HG02678 (cell line): ENCODE measurements at regions not wholly inside any gene's neighbourhood (a gene's known extent, or its start where the extent isn't known, plus 50 kb on each side); places are given as distances from the start of the nearest gene placed in this dataset.

Source experiments
- ATAC-seq: cut with Tn5 transposase; IDR thresholded peaks from one replicate; pipeline ENCODE4 v1.9.1; 2021; ENCODE audit warnings: mild to moderate bottlenecking, moderate library complexity; ENCODE audit not compliant: unreplicated experiment

- ATAC-seq, result no peak
Measured at GRCh38 chr7:46696741-46697140, 775.7 kb upstream of the IGFBP3 start.

- ATAC-seq, result no peak
Measured at GRCh38 chr7:46695051-46695708, 774.1 kb upstream of the IGFBP3 start.

- no peak for ATAC-seq
Measured at GRCh38 chr7:46694058-46694457, 773.0 kb upstream of the IGFBP3 start.

GRCh38 chr7:46687203-46687602 lies 766.1 kb upstream of the IGFBP3 start:
- no peak for ATAC-seq

- ATAC-seq, result no peak
Measured at GRCh38 chr7:46685051-46685450, 764.0 kb upstream of the IGFBP3 start.

- ATAC-seq, result no peak
Measured at GRCh38 chr7:46682836-46683624, 762.0 kb upstream of the IGFBP3 start.

- ATAC-seq, result no peak
Measured at GRCh38 chr7:46681865-46682503, 760.9 kb upstream of the IGFBP3 start.

GRCh38 chr7:46680147-46680546 lies 759.1 kb upstream of the IGFBP3 start:
- ATAC-seq, result no peak

- ATAC-seq, result no peak
Measured at GRCh38 chr7:46679671-46680070, 758.6 kb upstream of the IGFBP3 start.

GRCh38 chr7:46678421-46678820 lies 757.3 kb upstream of the IGFBP3 start:
- no peak for ATAC-seq

GRCh38 chr7:46675456-46675855 lies 754.4 kb upstream of the IGFBP3 start:
- ATAC-seq, result no peak

- ATAC-seq, result no peak
Measured at GRCh38 chr7:46672861-46673260, 751.8 kb upstream of the IGFBP3 start.

GRCh38 chr7:46671108-46671769 lies 750.2 kb upstream of the IGFBP3 start:
- ATAC-seq, result no peak

- ATAC-seq, result no peak
Measured at GRCh38 chr7:46669028-46669427, 748.0 kb upstream of the IGFBP3 start.

GRCh38 chr7:46664453-46664852 lies 743.4 kb upstream of the IGFBP3 start:
- ATAC-seq, result no peak

GRCh38 chr7:46663025-46663424 lies 742.0 kb upstream of the IGFBP3 start:
- ATAC-seq, result no peak

GRCh38 chr7:46661431-46661830 lies 740.4 kb upstream of the IGFBP3 start:
- ATAC-seq, result no peak

- no peak for ATAC-seq
Measured at GRCh38 chr7:46660402-46660980, 739.4 kb upstream of the IGFBP3 start.

GRCh38 chr7:46658281-46658680 lies 737.2 kb upstream of the IGFBP3 start:
- ATAC-seq, result no peak

- ATAC-seq, result no peak
Measured at GRCh38 chr7:46654546-46655443, 733.7 kb upstream of the IGFBP3 start.
